NCI-H146 treated with DMSO at 0.1 percent for 48 hours (cell line): ENCODE measurements at regions not wholly inside any gene's neighbourhood (a gene's known extent, or its start where the extent isn't known, plus 50 kb on each side); places are given as distances from the start of the nearest gene placed in this dataset.
"Not testable (repeated sequence)": the region's sequence is repeated elsewhere in the genome, so short reads cannot be mapped to it uniquely, and the experiment has no call there.

Experiments used
- DNase-seq: peaks from one replicate; lab custom pipeline; 2025; ENCODE audit not compliant: unreplicated experiment; lab: John Stamatoyannopoulos, UW

- DNase-seq: no peak
Measured at GRCh38 chr20:8986631-8987030, 82.3 kb upstream of the PLCB4 start.

- no peak for DNase-seq
Measured at GRCh38 chr20:8990770-8991169, 78.1 kb upstream of the PLCB4 start.

DNA sequence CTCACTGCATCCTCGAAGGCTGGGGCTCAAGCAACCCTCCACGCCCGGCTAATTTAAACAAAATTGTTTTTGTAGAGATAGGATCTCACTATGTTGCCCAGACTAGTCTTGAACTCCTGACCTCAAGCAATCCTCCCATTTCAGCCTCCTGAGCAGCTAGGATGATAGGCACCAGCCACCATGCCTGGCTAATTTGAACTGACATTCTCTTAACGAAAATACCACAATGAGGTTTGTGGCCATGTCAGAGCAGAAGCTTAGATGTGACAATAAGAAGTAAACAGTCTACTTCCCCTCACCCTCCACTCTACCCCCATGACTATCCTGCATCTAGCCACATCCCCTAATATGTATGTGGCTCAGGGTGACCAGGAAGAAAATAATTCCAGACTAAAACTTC, 74.8 kb upstream of the PLCB4 start:
- DNase-seq: no peak

DNA sequence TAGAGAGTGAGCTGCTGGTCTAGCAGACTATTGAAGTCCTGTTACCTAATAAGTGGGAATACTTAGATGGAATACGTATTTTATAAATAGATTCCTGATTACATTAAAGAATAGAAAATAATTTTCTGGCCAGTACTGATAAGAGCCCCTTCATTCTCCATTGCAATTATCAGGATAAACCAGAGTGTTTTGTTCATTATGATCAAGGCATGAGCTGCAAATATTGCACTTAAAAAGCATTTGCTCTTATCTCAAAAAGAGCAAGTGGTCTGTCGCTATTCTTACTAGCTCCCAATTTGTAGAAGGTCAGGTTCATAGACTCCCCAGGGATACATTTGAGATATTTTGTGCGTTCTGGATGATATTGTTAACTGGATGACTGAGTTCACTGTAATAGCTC, 73.1 kb upstream of the PLCB4 start:
- DNase-seq: no peak

GRCh38 chr20:8996817-8997512, 71.9 kb upstream of the PLCB4 start:
- DNase-seq: peak; percentile 42

- DNase-seq: peak; percentile 79
Measured at GRCh38 chr20:8997701-8998117, 71.2 kb upstream of the PLCB4 start.

DNA sequence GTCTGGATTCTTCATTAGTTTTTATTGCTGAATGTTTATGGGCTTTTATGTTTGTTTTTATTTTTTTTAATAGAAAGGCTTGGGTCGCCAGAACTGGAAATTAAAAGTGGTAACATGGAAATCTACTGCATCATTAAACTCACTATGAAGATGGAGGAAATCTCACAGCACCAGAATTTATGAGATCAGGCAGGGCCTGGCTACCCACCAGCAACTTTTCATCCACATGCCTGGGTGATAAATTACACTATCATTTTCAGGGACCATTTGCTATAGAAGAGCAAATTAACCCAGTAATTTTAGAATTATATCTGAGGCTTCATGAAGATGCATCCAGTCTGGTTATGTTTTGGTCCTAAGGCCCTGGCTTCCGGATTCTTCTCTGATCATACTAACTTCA, 57.8 kb upstream of the PLCB4 start:
- no peak for DNase-seq

DNA sequence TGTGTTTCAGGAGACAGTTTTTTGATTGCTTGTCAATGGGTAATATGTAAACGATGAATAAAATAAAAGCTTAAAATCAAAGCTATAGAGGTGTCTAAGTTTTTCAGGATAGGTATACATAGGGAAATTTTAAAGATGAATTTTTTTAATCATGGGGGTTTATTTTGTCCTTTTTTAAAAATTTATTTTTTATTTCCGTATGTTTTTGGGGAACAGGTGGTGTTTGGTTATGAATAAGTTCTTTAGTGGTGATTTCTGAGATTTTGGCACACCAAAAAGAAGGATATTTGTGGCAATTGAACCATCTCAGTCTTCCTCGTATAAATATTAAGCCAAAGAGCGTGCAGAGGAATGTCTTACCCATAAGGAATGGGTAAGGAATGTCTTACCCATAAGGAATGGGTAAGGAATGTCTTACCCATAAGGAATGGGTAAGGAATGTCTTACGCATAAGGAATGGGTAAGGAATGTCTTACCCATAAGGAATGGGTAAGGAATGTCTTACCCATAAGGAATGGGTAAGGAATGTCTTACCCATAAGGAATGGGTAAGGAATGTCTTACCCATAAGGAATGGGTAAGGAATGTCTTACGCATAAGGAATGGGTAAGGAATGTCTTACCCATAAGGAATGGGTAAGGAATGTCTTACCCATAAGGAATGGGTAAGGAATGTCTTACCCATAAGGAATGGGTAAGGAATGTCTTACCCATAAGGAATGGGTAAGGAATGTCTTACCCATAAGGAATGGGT, 53.5 kb upstream of the PLCB4 start:
- DNase-seq: not testable (repeated sequence)

- DNase-seq: no peak
Measured at GRCh38 chr20:9015984-9016324, 52.9 kb upstream of the PLCB4 start.

DNA sequence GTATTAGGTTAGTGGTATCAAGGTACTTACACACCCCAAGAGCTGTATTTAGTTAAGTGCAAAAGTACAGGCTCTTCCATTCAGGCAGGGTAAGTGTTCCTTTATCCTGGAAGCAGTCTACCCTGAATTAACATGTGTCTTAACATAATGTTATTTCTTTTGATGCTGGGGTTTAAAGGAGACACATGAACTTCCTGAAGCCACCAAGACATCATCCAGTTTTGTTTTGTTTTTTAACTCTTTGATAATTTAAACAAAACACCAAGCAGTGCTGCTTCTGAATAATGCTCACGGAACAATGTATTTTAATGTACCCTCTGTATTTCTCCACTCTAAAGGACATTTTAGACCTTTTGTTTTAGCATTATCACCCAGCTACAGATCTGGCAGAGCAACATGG, 50.5 kb upstream of the PLCB4 start:
- DNase-seq: no peak
